ENCODE measurements at regions not wholly inside any gene's neighbourhood (a gene's known extent, or its start where the extent isn't known, plus 50 kb on each side); places are given as distances from the start of the nearest gene placed in this dataset.

DNA sequence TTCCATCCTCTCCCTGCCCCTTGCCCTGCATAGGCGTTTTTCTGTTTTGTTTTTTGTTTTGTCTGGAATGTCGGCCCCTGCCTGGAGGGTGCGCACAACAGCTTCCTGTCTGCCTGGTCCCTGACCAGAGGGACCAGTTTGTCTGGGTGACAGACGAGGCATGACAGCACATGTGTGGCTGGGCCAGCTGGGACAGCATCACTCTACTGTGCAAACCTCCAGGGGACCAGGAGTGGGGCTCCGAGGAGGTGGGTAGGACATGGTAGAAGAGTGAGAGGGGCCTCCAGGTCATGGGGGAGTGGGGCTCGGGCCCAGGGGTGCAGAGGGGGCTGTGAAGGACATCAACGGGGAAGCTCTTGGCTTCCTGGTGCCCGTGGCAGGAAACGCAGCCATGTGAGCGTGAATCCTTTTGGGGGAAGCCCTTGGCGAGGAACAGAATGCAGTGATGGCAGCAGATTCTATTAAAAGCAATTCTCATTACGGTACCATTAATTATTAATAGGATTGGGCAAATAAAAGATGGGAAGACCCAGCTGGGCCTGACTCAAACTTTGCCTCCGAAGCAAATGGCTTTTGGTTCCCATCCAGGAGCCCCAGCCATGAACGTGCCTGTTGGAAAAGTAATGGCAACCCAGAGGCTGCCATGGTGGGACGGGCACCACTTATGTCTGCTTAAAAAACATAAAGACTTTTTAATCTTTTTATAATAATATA lies 184.4 kb upstream of the IER5L start:
- TF ChIP-seq PHF8 (conservative IDR thresholded peaks at IDR 0.05; ENCODE audit: low read depth, low read length) (no peak), CBX8 (IDR thresholded peaks at IDR 0.05; ENCODE audit: borderline replicate concordance, low read depth, low read length) (no peak), RAD21 (IDR thresholded peaks at IDR 0.05 in 1 of 2, conservative IDR thresholded peaks at IDR 0.05 in 1 of 2; ENCODE audit: low read depth in 2 of 2, low read length in 2 of 2) (peak in 1 of 2 experiments; percentile 20; a peak in 1 of 4 replicates)
- no peak overlapping the region for H2AFZ ChIP-seq (ENCODE audit: low read length)
- CTCF ChIA-PET (ENCODE audit: partially characterized antibody): interaction anchor here (0.9 to 1.4 kb wide), 6 partner anchors 11 to 222 kb away, joined by 3 to 7 read pairs (median 3); no protein-coding TSS in a partner anchor

More for the DNA sequence above, 184.4 kb upstream of the IER5L start:
- Histone ChIP-seq H3K4ac (replicated peaks; ENCODE audit: insufficient read length, low read depth, low read length) (no peak overlapping the region), H2AK5ac (ENCODE audit: low read depth, low read length) (no peak overlapping the region), H3K27ac (ENCODE audit: low read depth, low read length) (no peak overlapping the region), H4K8ac (ENCODE audit: extremely low read depth, insufficient read depth, low read length) (no peak overlapping the region), H3K18ac (ENCODE audit: extremely low read depth, low read length) (no peak overlapping the region), H2BK5ac (ENCODE audit: low read depth, low read length) (no peak overlapping the region), H4K20me1 (replicated peaks in 1 of 2; ENCODE audit: control insufficient read depth in 1 of 2, insufficient read depth in 2 of 2, low read length in 2 of 2) (peaks cover 0 to 3% of the 10 kb centered on the region in 2 experiments), H3K36me3 (ENCODE audit: control insufficient read depth in 2 of 4, insufficient read depth in 4 of 4, low read length in 3 of 4) (no peaks in the 10 kb centered on the region), H2BK20ac (ENCODE audit: low read length) (no peak overlapping the region), H3K4me2 (ENCODE audit: insufficient read depth in 1 of 2, low read depth in 2 of 2, low read length in 2 of 2) (no peak overlapping the region), H3K9ac (replicated peaks in 1 of 4; ENCODE audit: extremely low read depth in 1 of 4, low read depth in 3 of 4, low read length in 3 of 4) (no peak overlapping the region), H3K23me2 (ENCODE audit: low read depth, low read length) (no peaks in the 10 kb centered on the region), H3K4me1 (replicated peaks in 1 of 4; ENCODE audit: control insufficient read depth in 3 of 4, insufficient read depth in 4 of 4, low read length in 3 of 4) (peaks cover 0 to 6% (median 2%) of the 10 kb centered on the region in 4 experiments; a peak in 2 of 7 replicates), H2BK15ac (ENCODE audit: low read length) (no peak overlapping the region), H2BK120ac (replicated peaks; ENCODE audit: low read depth, low read length) (no peak overlapping the region), H3K9me3 (ENCODE audit: insufficient read depth in 2 of 2, low read depth in 1 of 2, low read length in 1 of 2) (no peaks in the 10 kb centered on the region), H3K27me3 (replicated peaks in 1 of 4; ENCODE audit: control insufficient read depth in 3 of 4, extremely low read depth in 1 of 4, insufficient read depth in 3 of 4, low read length in 3 of 4) (no peaks in the 10 kb centered on the region; a peak in 1 of 7 replicates), H3K4me3 (ENCODE audit: extremely low read depth in 1 of 4, insufficient read depth in 2 of 4, low read depth in 3 of 4, low read length in 4 of 4) (no peak overlapping the region), H3K56ac (replicated peaks; ENCODE audit: insufficient read length, low read depth, low read length) (no peak overlapping the region), H3K23ac (ENCODE audit: insufficient read length) (no peak overlapping the region), H2BK12ac (ENCODE audit: low read depth, low read length) (no peak overlapping the region), H3K14ac (ENCODE audit: insufficient read length) (no peak overlapping the region), H4K5ac (ENCODE audit: insufficient read length, low read depth, low read length) (no peak overlapping the region), H3K79me2 (ENCODE audit: control insufficient read depth in 1 of 2, insufficient read depth in 2 of 2, low read length in 2 of 2) (no peaks in the 10 kb centered on the region), H4K91ac (replicated peaks; ENCODE audit: insufficient read length, low read length) (no peak overlapping the region), H3K79me1 (ENCODE audit: low read depth, low read length) (no peaks in the 10 kb centered on the region)
- FAIRE-seq: no peak
- POLR2A ChIA-PET (ENCODE audit: partially characterized antibody): interaction anchor here (0.6 to 1.7 kb wide), 3 partner anchors 29 to 184 kb away, joined by 3 to 9 read pairs (median 3); partner anchors contain the start of gene IER5L
- no peak for DNase-seq (ENCODE audit: low read depth in 1 of 2, low spot score in 2 of 2)
- WGBS, 2 experiments (ENCODE audit: extremely low coverage in 1 of 2, insufficient coverage in 1 of 2, insufficient read length in 1 of 2, insufficient replicate concordance in 2 of 2, low coverage in 1 of 2, low lambda C conversion rate in 2 of 2, missing lambda C conversion rate in 1 of 2): 84% methylated on average over 15 of the region's 15 CpGs; no CpG with 5 or more reads in 1 of the 2 experiments
